Kidney epithelial cell (primary cell): ENCODE measurements at regions not wholly inside any gene's neighbourhood (a gene's known extent, or its start where the extent isn't known, plus 50 kb on each side); places are given as distances from the start of the nearest gene placed in this dataset.

Experiments
- DNase-seq: peaks from one replicate; pipeline ENCODE4 v3.0.0-alpha.2; 2010; ENCODE audit warnings: low read depth
- H3K27me3 ChIP-seq: 2 replicates; pipeline ENCODE4 v1.6.0; 2011; ENCODE audit warnings: low read length; ENCODE audit not compliant: control insufficient read depth, insufficient read depth
- H3K36me3 ChIP-seq: 2 replicates; pipeline ENCODE4 v1.5.1; 2011; ENCODE audit warnings: low read length; ENCODE audit not compliant: control insufficient read depth, insufficient read depth
- H3K4me3 ChIP-seq: 2 replicates; pipeline ENCODE4 v1.5.1; 2011; ENCODE audit warnings: low read depth, mild to moderate bottlenecking, control low read depth, low read length
- TF ChIP-seq, protein P1 (sequence below): IDR thresholded peaks from 2 replicates; pipeline ENCODE4 v1.5.1; 2011; ENCODE audit warnings: mild to moderate bottlenecking, moderate library complexity, low read length, control low read depth, inconsistent platforms; ENCODE audit not compliant: insufficient read depth, poor library complexity, severe bottlenecking

- Histone ChIP-seq H3K27me3 (no peaks in the 10 kb centered on the region), H3K36me3 (no peaks in the 10 kb centered on the region), H3K4me3 (no peak overlapping the region)
- no peak for DNase-seq
- TF ChIP-seq, protein P1, sequence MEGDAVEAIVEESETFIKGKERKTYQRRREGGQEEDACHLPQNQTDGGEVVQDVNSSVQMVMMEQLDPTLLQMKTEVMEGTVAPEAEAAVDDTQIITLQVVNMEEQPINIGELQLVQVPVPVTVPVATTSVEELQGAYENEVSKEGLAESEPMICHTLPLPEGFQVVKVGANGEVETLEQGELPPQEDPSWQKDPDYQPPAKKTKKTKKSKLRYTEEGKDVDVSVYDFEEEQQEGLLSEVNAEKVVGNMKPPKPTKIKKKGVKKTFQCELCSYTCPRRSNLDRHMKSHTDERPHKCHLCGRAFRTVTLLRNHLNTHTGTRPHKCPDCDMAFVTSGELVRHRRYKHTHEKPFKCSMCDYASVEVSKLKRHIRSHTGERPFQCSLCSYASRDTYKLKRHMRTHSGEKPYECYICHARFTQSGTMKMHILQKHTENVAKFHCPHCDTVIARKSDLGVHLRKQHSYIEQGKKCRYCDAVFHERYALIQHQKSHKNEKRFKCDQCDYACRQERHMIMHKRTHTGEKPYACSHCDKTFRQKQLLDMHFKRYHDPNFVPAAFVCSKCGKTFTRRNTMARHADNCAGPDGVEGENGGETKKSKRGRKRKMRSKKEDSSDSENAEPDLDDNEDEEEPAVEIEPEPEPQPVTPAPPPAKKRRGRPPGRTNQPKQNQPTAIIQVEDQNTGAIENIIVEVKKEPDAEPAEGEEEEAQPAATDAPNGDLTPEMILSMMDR, result no peak
Measured at GRCh38 chr11:70705097-70705496, 306.8 kb downstream of the CTTN start.

GRCh38 chr11:70705930-70706329 is 307.6 kb downstream of the CTTN start:
- Histone ChIP-seq H3K36me3 (no peaks in the 10 kb centered on the region), H3K4me3 (no peak overlapping the region), H3K27me3 (no peaks in the 10 kb centered on the region)
- no peak for DNase-seq
- TF ChIP-seq, protein P1, result no peak

DNA sequence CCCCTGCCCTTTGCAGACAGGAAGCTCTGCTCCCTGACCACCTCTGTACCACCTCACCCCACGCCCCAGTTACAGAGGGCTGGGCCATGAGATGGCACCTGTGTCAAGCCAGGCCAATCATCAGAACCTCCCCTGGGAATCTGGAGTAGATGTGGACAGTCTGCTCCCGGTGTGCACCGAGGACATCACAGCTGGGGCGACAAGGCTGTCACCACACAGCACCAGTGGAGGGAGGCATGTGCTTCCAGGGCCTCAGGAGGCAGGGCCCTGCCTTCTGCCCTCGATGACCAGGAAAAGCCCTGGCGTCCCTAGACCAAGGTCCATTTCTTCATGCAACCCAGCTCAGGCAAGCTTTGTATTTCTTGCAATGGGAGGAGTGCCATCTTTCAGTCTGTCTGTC is 309.5 kb downstream of the CTTN start:
- Histone ChIP-seq H3K27me3 (no peaks in the 10 kb centered on the region), H3K36me3 (no peaks in the 10 kb centered on the region), H3K4me3 (no peak overlapping the region)
- no peak for DNase-seq
- TF ChIP-seq, protein P1, result no peak

DNA sequence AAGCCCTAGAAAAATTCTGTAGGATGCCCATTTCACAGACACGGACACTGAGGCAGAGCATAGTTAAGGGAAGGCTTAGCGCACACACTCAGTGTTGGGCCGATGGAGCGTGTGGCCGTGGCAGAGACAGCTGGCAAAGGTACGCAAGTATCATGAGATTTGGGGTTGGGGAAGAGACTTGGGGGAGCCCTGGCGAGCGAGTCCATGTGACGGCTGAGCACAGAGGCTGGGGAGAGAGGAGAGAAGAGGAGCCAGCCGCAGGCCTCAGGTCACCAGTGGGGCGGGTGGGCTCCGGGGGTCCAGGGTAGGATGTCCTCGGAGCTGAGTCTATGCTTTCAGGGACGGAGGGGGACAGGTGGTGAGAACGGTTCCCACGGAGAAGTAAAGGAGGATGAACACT is 311.3 kb downstream of the CTTN start:
- Histone ChIP-seq H3K4me3 (no peak overlapping the region), H3K27me3 (no peaks in the 10 kb centered on the region), H3K36me3 (no peaks in the 10 kb centered on the region)
- DNase-seq, result no peak
- TF ChIP-seq, protein P1, result no peak

DNA sequence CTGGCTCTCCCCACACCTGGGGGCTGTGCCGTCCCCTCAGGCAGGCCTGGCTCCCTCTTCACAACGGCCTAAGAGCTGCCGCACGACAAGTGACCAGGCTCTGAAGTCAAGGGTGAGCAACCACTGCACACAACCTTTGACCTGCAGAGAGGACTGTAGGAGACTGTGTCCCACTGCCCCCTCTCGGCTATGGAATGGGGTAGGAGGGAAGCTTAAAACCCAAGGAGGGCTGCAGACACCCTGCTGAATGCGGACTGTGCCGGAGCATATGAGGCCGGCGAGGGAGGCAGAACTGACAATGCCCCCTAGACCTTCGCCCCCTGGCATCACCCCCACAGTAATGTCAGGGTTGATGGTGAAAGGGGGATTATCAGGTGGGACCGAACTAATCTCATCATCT is 311.9 kb downstream of the CTTN start:
- Histone ChIP-seq H3K4me3 (no peak overlapping the region), H3K36me3 (no peaks in the 10 kb centered on the region), H3K27me3 (no peaks in the 10 kb centered on the region)
- TF ChIP-seq, protein P1, result no peak
- no peak for DNase-seq

- Histone ChIP-seq H3K4me3 (no peak overlapping the region), H3K27me3 (no peaks in the 10 kb centered on the region), H3K36me3 (no peaks in the 10 kb centered on the region)
- TF ChIP-seq, protein P1, result no peak
- DNase-seq, result no peak
Measured at GRCh38 chr11:70710601-70711000, 312.3 kb downstream of the CTTN start.
